ENCODE measurements at regions not wholly inside any gene's neighbourhood (a gene's known extent, or its start where the extent isn't known, plus 50 kb on each side); places are given as distances from the start of the nearest gene placed in this dataset.

- DNase-seq (ENCODE audit: low read depth in 2 of 2), result no peak
Measured at GRCh38 chr6:170178561-170179477, 112.1 kb downstream of the DLL1 start.

- no peak for DNase-seq (ENCODE audit: low read depth in 2 of 2)
Measured at GRCh38 chr6:170177772-170178560, 112.9 kb downstream of the DLL1 start.

- DNase-seq (ENCODE audit: low read depth in 2 of 2), result no peak
Measured at GRCh38 chr6:170176898-170177771, 113.7 kb downstream of the DLL1 start.

GRCh38 chr6:170176136-170176897 lies 114.6 kb downstream of the DLL1 start:
- no peak for DNase-seq (ENCODE audit: low read depth in 2 of 2)

GRCh38 chr6:170175644-170176135 lies 115.2 kb downstream of the DLL1 start:
- no peak for DNase-seq (ENCODE audit: low read depth in 2 of 2)

GRCh38 chr6:170174771-170175643 lies 115.9 kb downstream of the DLL1 start:
- no peak for DNase-seq (ENCODE audit: low read depth in 2 of 2)

GRCh38 chr6:170174124-170174770 lies 116.6 kb downstream of the DLL1 start:
- DNase-seq (ENCODE audit: low read depth in 2 of 2), result no peak

GRCh38 chr6:170173335-170173881 lies 117.5 kb downstream of the DLL1 start:
- no peak for DNase-seq (ENCODE audit: low read depth in 2 of 2)

GRCh38 chr6:170172825-170173256 lies 118.0 kb downstream of the DLL1 start:
- no peak for DNase-seq (ENCODE audit: low read depth in 2 of 2)

GRCh38 chr6:170172392-170172791 lies 118.5 kb downstream of the DLL1 start:
- DNase-seq (ENCODE audit: low read depth in 2 of 2), result no peak

- DNase-seq (ENCODE audit: low read depth in 2 of 2), result no peak
Measured at GRCh38 chr6:170167657-170168159, 123.2 kb downstream of the DLL1 start.

GRCh38 chr6:170166511-170167122 lies 124.3 kb downstream of the DLL1 start:
- DNase-seq (ENCODE audit: low read depth in 2 of 2), result no peak

GRCh38 chr6:170165471-170166117 lies 125.3 kb downstream of the DLL1 start:
- DNase-seq (ENCODE audit: low read depth in 2 of 2), result no peak

- DNase-seq (ENCODE audit: low read depth in 2 of 2), result no peak
Measured at GRCh38 chr6:170165085-170165470, 125.8 kb downstream of the DLL1 start.

- DNase-seq (ENCODE audit: low read depth in 2 of 2), result no peak
Measured at GRCh38 chr6:170164271-170164900, 126.5 kb downstream of the DLL1 start.

GRCh38 chr6:170163405-170164170 lies 127.3 kb downstream of the DLL1 start:
- DNase-seq (ENCODE audit: low read depth in 2 of 2), result no peak

All from stimulated activated CD4-positive, alpha-beta T cell treated with anti-CD3 and anti-CD28 coated beads, Interleukin-1b, Interleukin-23, amount 100 ng/mL, for 1 hour (primary cell).